Osteoblast (primary cell): ENCODE measurements at regions not wholly inside any gene's neighbourhood (a gene's known extent, or its start where the extent isn't known, plus 50 kb on each side); places are given as distances from the start of the nearest gene placed in this dataset.

Experiments
- DNase-seq: peaks from one replicate; pipeline ENCODE4 v3.0.0; 2011; ENCODE audit warnings: low spot score, mixed read lengths; ENCODE audit not compliant: insufficient read length; ENCODE audit errors: missing footprints
- H2AFZ ChIP-seq: 2 replicates; pipeline ENCODE4 v1.6.0; 2011; ENCODE audit warnings: mild to moderate bottlenecking, low read length
- H3K27ac ChIP-seq: 2 replicates; pipeline ENCODE4 v1.5.1; 2011; ENCODE audit warnings: mild to moderate bottlenecking, low read depth, low read length, moderate library complexity
- H3K27me3 ChIP-seq: 2 replicates; pipeline ENCODE4 v1.6.0; 2012; ENCODE audit warnings: mild to moderate bottlenecking, control low read depth, inconsistent platforms, low read length, moderate library complexity; ENCODE audit not compliant: insufficient read depth
- H3K36me3 ChIP-seq: 2 replicates; pipeline ENCODE4 v1.5.1; 2011; ENCODE audit warnings: mild to moderate bottlenecking, low read length, control low read depth, moderate library complexity; ENCODE audit not compliant: insufficient read depth
- H3K4me1 ChIP-seq: 2 replicates; pipeline ENCODE4 v1.5.1; 2011; ENCODE audit warnings: mild to moderate bottlenecking, low read length, control low read depth, moderate library complexity; ENCODE audit not compliant: insufficient read depth
- H3K4me2 ChIP-seq: 2 replicates; pipeline ENCODE4 v1.6.0; 2011; ENCODE audit warnings: mild to moderate bottlenecking, low read length; ENCODE audit not compliant: insufficient read depth
- H3K4me3 ChIP-seq: fragments of 200-600 bp; sonication (generic); 3 replicates; pipeline ENCODE4 v1.5.1; 2012; ENCODE audit warnings: mild to moderate bottlenecking, low read length, inconsistent platforms; ENCODE audit not compliant: insufficient read depth
- H3K79me2 ChIP-seq: 2 replicates; pipeline ENCODE4 v1.6.0; 2012; ENCODE audit warnings: mild to moderate bottlenecking, low read length, control low read depth, inconsistent platforms; ENCODE audit not compliant: insufficient read depth
- H3K9me3 ChIP-seq: 2 replicates; pipeline ENCODE4 v1.5.1; 2011; ENCODE audit warnings: low read depth, low read length, control low read depth
- H4K20me1 ChIP-seq: 2 replicates; pipeline ENCODE4 v1.6.0; 2012; ENCODE audit warnings: mild to moderate bottlenecking, low read length, control low read depth; ENCODE audit not compliant: insufficient read depth
- CTCF ChIP-seq: IDR thresholded peaks from 2 replicates; pipeline ENCODE4 v1.5.1; 2011; ENCODE audit warnings: mild to moderate bottlenecking, low read depth, low read length, moderate library complexity; ENCODE audit errors: extremely low read depth

GRCh38 chr2:145669301-145669700 lies 1149.4 kb upstream of the ZEB2 start:
- Histone ChIP-seq H3K36me3 (no peaks in the 10 kb centered on the region), H3K79me2 (no peaks in the 10 kb centered on the region), H3K4me2 (no peak overlapping the region), H3K4me3 (no peak overlapping the region), H3K4me1 (no peaks in the 10 kb centered on the region), H4K20me1 (no peaks in the 10 kb centered on the region), H3K27ac (no peak overlapping the region), H3K9me3 (no peaks in the 10 kb centered on the region), H3K27me3 (no peaks in the 10 kb centered on the region), H2AFZ (no peak overlapping the region)
- no peak for DNase-seq
- TF ChIP-seq CTCF, result no peak

GRCh38 chr2:145666552-145666951 lies 1146.6 kb upstream of the ZEB2 start:
- no peaks in the 10 kb centered on the region for H3K79me2 ChIP-seq
- DNase-seq, result peak; percentile 27
- H4K20me1 ChIP-seq, result no peaks in the 10 kb centered on the region
- TF ChIP-seq CTCF, result no peak
- no peaks in the 10 kb centered on the region for H3K9me3 ChIP-seq
- H3K4me2 ChIP-seq, result no peak overlapping the region
- H3K27ac ChIP-seq, result no peak overlapping the region
- no peaks in the 10 kb centered on the region for H3K27me3 ChIP-seq
- no peak overlapping the region for H3K4me3 ChIP-seq
- no peaks in the 10 kb centered on the region for H3K36me3 ChIP-seq
- H3K4me1 ChIP-seq, result no peaks in the 10 kb centered on the region
- peak overlapping the region; percentile 34 for H2AFZ ChIP-seq

GRCh38 chr2:145657265-145657664 lies 1137.3 kb upstream of the ZEB2 start:
- no peak for DNase-seq
- Histone ChIP-seq H3K9me3 (no peaks in the 10 kb centered on the region), H3K36me3 (no peaks in the 10 kb centered on the region), H3K27ac (no peak overlapping the region), H3K4me1 (peaks cover 20% of the 10 kb centered on the region), H3K4me3 (no peak overlapping the region), H2AFZ (no peak overlapping the region), H4K20me1 (no peaks in the 10 kb centered on the region), H3K4me2 (no peak overlapping the region), H3K27me3 (no peaks in the 10 kb centered on the region), H3K79me2 (no peaks in the 10 kb centered on the region)
- no peak for TF ChIP-seq CTCF

GRCh38 chr2:145655165-145655765 lies 1135.3 kb upstream of the ZEB2 start:
- H3K27me3 ChIP-seq, result no peaks in the 10 kb centered on the region
- H3K9me3 ChIP-seq, result no peaks in the 10 kb centered on the region
- H3K36me3 ChIP-seq, result no peaks in the 10 kb centered on the region
- H3K27ac ChIP-seq, result no peak overlapping the region
- no peaks in the 10 kb centered on the region for H3K79me2 ChIP-seq
- H4K20me1 ChIP-seq, result no peaks in the 10 kb centered on the region
- DNase-seq, result no peak
- peaks cover 20% of the 10 kb centered on the region for H3K4me1 ChIP-seq
- no peak overlapping the region for H3K4me2 ChIP-seq
- no peak for TF ChIP-seq CTCF
- H3K4me3 ChIP-seq, result no peak overlapping the region
- no peak overlapping the region for H2AFZ ChIP-seq
